Rectal smooth muscle tissue (tissue), 1 donor: ENCODE measurements at regions not wholly inside any gene's neighbourhood (a gene's known extent, or its start where the extent isn't known, plus 50 kb on each side); places are given as distances from the start of the nearest gene placed in this dataset.
"Not testable (repeated sequence)": the region's sequence is repeated elsewhere in the genome, so short reads cannot be mapped to it uniquely, and the experiment has no call there.

Source experiments
- H3K27ac ChIP-seq: one replicate; pipeline ENCODE4 v1.7.0; 2013; ENCODE audit warnings: low read depth, low read length, inconsistent platforms
- H3K27me3 ChIP-seq: one replicate; pipeline ENCODE4 v1.7.0; 2013; ENCODE audit warnings: low read length; ENCODE audit not compliant: control insufficient read depth, insufficient read depth
- H3K36me3 ChIP-seq: one replicate; pipeline ENCODE4 v1.7.0; 2013; ENCODE audit warnings: low read length; ENCODE audit not compliant: control insufficient read depth, insufficient read depth
- H3K4me1 ChIP-seq: one replicate; pipeline ENCODE4 v1.7.0; 2013; ENCODE audit warnings: low read length; ENCODE audit not compliant: control insufficient read depth, insufficient read depth
- H3K4me3 ChIP-seq: one replicate; pipeline ENCODE4 v1.7.0; 2013; ENCODE audit warnings: low read length
- H3K9ac ChIP-seq: one replicate; pipeline ENCODE4 v1.7.0; 2013; ENCODE audit warnings: low read length

- not testable (repeated sequence) for H3K4me3 ChIP-seq, H3K27ac ChIP-seq, H3K36me3 ChIP-seq, H3K27me3 ChIP-seq, H3K9ac ChIP-seq, H3K4me1 ChIP-seq
These were observed 295.1 kb upstream of the ID2 start for GRCh38 chr2:8386748-8387147.

DNA sequence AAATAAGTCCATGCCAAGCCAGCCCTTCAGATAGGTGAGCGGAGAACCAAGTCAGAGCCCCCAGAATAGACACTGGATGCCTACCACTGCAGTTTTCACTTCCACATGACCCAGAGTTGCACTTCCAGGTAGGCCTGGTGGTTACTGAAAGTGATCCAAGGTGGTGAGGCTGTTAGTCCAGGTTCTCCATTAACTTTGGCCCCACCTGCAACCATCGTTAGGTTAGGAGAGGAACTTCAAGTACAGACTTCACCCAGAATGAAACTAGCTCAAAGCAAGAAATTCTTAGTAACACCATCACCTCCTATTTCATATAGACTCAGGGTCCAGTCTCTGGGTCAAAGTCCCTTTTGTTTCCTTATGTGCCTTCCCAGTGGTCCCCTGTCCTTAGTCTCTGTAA is 293.1 kb upstream of the ID2 start:
- no peaks in the 10 kb centered on the region for H3K27me3 ChIP-seq
- no peak overlapping the region for H3K27ac ChIP-seq
- H3K36me3 ChIP-seq, result no peaks in the 10 kb centered on the region
- no peaks in the 10 kb centered on the region for H3K4me1 ChIP-seq
- H3K9ac ChIP-seq, result no peak overlapping the region
- H3K4me3 ChIP-seq, result no peak overlapping the region

GRCh38 chr2:8389431-8390108 is 292.3 kb upstream of the ID2 start:
- Histone ChIP-seq H3K27ac (no peak overlapping the region), H3K36me3 (no peaks in the 10 kb centered on the region), H3K4me1 (no peaks in the 10 kb centered on the region), H3K4me3 (no peak overlapping the region), H3K27me3 (no peaks in the 10 kb centered on the region), H3K9ac (no peak overlapping the region)

- Histone ChIP-seq H3K36me3 (no peaks in the 10 kb centered on the region), H3K4me1 (no peaks in the 10 kb centered on the region), H3K27me3 (no peaks in the 10 kb centered on the region), H3K27ac (no peak overlapping the region), H3K4me3 (no peak overlapping the region), H3K9ac (no peak overlapping the region)
These were observed 290.7 kb upstream of the ID2 start for GRCh38 chr2:8391126-8391525.

DNA sequence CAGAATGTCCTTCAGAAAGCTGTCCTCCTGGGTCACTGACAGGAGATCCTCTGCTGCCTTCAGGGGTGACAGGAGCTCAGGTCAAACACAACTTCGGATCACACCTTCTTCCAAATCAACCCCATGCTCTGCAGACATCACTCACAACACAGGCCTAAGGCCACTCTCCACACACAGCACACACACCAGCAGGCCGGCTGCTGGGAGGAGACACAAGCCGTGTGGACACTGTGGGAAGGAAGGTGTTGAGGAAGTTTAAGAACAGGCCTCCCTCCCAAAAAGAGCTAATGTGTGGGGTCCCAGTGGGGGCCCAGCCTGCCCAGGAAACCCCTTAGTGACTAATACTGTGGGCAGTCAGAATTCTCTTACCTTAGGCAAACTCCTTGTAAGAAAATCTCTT is 290.3 kb upstream of the ID2 start:
- no peaks in the 10 kb centered on the region for H3K36me3 ChIP-seq
- no peak overlapping the region for H3K27ac ChIP-seq

DNA sequence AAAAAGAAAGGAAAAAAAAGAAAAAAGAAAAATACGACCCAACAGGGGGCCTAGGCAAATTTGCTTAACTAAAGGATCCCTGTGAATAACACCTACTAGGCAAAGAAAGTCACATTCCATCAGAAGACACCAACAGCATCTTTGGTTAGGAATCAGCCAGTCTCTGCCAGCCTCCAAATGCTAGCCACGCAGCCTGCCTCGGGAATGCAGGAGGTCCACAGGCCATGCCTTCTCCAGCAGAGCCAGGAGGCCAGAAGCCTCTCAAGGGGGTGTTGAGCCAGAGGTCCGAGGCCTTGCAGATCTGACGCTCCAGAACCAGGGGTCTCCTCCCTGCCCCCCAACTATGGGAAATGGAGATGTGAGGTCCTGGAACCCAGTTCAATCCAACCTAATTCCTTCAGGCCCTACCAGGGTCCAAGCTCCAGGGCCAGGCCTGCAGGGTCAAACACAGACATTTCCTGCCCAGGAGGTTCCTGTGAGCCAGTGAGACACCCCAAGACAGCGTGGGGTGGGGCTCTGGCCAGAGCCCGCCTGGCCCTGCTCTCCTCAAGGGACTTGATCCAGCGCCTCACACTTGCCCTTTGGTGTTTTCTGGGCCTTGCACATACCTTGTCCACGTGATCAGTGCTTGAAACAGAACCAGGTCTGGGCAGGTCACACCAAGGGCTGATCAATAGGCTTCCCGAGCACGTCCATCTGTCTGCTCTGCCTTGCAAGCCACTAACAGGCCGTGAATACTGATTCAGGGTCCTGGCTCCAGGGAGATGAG is 289.6 kb upstream of the ID2 start:
- H3K27ac ChIP-seq, result no peak overlapping the region
- H3K4me3 ChIP-seq, result no peak overlapping the region
- no peaks in the 10 kb centered on the region for H3K27me3 ChIP-seq
- no peak overlapping the region for H3K9ac ChIP-seq
- H3K4me1 ChIP-seq, result no peaks in the 10 kb centered on the region
- H3K36me3 ChIP-seq, result no peaks in the 10 kb centered on the region

More for the DNA sequence above, 290.3 kb upstream of the ID2 start:
- Histone ChIP-seq H3K9ac (no peak overlapping the region), H3K4me3 (no peak overlapping the region), H3K4me1 (no peaks in the 10 kb centered on the region), H3K27me3 (no peaks in the 10 kb centered on the region)

- H3K27me3 ChIP-seq, result no peaks in the 10 kb centered on the region
- H3K4me3 ChIP-seq, result no peak overlapping the region
- H3K36me3 ChIP-seq, result no peaks in the 10 kb centered on the region
- no peak overlapping the region for H3K27ac ChIP-seq
- H3K9ac ChIP-seq, result no peak overlapping the region
- H3K4me1 ChIP-seq, result no peaks in the 10 kb centered on the region
These were observed 288.4 kb upstream of the ID2 start for GRCh38 chr2:8393506-8393905.

- no peak overlapping the region for H3K4me3 ChIP-seq
- H3K36me3 ChIP-seq, result no peaks in the 10 kb centered on the region
- H3K9ac ChIP-seq, result no peak overlapping the region
- H3K4me1 ChIP-seq, result no peaks in the 10 kb centered on the region
- no peak overlapping the region for H3K27ac ChIP-seq
- no peaks in the 10 kb centered on the region for H3K27me3 ChIP-seq
These were observed 287.7 kb upstream of the ID2 start for GRCh38 chr2:8394131-8394530.

DNA sequence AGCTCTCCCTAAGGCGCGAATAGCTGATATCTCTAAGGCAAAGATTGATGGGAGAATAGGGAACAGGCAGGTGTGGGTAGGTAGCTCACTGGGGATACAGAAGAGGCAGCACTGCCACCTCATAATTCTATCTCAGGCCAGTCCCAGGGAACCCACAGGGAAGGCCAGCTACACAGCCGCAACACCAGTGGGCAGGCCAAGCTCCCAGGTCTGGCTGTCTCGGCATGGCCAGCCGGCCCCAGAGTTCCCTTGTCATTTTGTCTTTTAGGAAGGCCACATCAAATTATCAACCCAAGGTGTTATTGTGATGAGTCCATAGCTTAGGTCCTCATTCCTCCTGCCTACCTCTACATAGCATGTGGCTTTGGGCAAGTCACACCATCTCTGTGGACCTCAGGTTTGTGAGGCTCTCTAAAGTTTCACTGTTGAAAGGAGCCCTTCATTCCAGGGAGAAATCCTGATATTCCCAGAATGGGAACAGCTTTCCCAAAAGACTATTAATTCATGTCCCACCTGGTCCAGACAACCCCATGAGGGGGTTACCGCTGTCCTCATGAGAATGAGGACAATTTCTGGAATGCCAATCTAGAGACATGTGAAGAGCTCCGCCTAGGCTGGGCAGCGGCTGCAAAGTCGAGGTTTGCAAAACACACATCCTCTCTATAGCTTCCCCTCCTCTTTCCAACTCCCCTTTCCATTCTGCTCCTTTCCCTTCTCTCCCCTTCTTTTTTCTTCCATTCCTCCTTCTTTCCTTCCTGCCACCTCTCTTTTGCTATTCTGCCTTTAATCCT is 287.1 kb upstream of the ID2 start:
- no peaks in the 10 kb centered on the region for H3K36me3 ChIP-seq
- no peaks in the 10 kb centered on the region for H3K27me3 ChIP-seq
- H3K9ac ChIP-seq, result no peak overlapping the region
- H3K27ac ChIP-seq, result no peak overlapping the region
- H3K4me1 ChIP-seq, result no peaks in the 10 kb centered on the region
- H3K4me3 ChIP-seq, result no peak overlapping the region

DNA sequence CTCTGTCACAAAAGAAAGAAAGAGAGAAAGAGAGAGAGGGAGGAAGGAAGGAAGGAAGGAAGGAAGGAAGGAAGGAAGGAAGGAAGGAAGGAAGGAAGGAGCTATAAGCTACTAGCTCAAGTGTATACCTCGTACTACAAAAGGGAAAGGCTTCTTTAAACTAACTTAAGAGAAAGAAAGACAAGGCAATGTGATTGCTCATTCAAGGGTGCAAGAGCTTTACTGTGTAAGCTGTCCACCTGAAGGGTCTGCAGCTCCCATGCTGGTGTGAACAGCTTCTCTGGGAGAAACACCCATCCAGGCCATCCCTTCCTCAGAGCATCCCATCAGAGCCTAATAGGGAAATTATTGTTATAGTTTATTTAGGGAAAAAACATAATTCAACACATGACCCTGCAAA is 286.1 kb upstream of the ID2 start:
- Histone ChIP-seq H3K27ac (no peak overlapping the region), H3K27me3 (no peaks in the 10 kb centered on the region), H3K36me3 (no peaks in the 10 kb centered on the region), H3K4me1 (no peaks in the 10 kb centered on the region), H3K9ac (no peak overlapping the region), H3K4me3 (no peak overlapping the region)

GRCh38 chr2:8398040-8398668 is 283.7 kb upstream of the ID2 start:
- Histone ChIP-seq H3K36me3 (no peaks in the 10 kb centered on the region), H3K27ac (no peak overlapping the region), H3K4me1 (no peaks in the 10 kb centered on the region), H3K4me3 (no peak overlapping the region), H3K9ac (no peak overlapping the region), H3K27me3 (no peaks in the 10 kb centered on the region)

DNA sequence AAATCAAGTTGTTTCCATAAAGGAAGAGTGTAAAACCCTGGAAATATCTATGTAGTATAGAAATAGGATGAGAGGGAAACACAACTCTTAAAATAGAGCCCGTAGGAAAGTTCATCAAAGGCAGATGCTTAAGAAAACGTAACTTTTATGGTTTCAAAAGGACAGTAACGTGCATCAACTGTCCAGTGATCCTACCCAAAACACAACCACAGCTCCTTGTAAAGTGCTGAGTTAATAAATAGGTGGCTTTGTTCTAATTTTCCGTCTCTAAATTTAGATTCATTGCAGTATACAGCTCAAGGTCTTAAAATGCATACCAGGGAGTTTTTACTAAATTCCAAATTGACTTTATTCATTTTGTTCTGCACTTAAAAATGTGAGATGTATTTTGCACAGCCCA is 282.1 kb upstream of the ID2 start:
- H3K4me3 ChIP-seq, result no peak overlapping the region
- H3K9ac ChIP-seq, result no peak overlapping the region
- H3K27me3 ChIP-seq, result no peaks in the 10 kb centered on the region
- H3K27ac ChIP-seq, result no peak overlapping the region
- H3K4me1 ChIP-seq, result no peaks in the 10 kb centered on the region
- H3K36me3 ChIP-seq, result no peaks in the 10 kb centered on the region
